Stimulated activated CD4-positive, alpha-beta T cell treated with anti-CD3 and anti-CD28 coated beads, TNF-alpha, amount 100 ng/mL, for 24 hours (primary cell): ENCODE measurements at regions not wholly inside any gene's neighbourhood (a gene's known extent, or its start where the extent isn't known, plus 50 kb on each side); places are given as distances from the start of the nearest gene placed in this dataset.
A peak's percentile ranks its signal among the peaks of the same experiment; 100 is the strongest.
"Not testable (repeated sequence)": the region's sequence is repeated elsewhere in the genome, so short reads cannot be mapped to it uniquely, and the experiment has no call there.

Experiments used
- DNase-seq, 3 experiments: peaks; one replicate each; pipeline ENCODE4 v3.0.0-alpha.2; 2020; ENCODE audit warnings: low read depth in 3 of 3

- no peak for DNase-seq
Observed at GRCh38 chr7:23938215-23938614, 228.2 kb downstream of the STK31 start.

GRCh38 chr7:23938937-23939552 lies 229.0 kb downstream of the STK31 start:
- no peak for DNase-seq

GRCh38 chr7:23939747-23940146 lies 229.7 kb downstream of the STK31 start:
- DNase-seq = not testable (repeated sequence)

- no peak for DNase-seq
Observed at GRCh38 chr7:23941551-23941950, 231.5 kb downstream of the STK31 start.

GRCh38 chr7:23942032-23942431 lies 232.0 kb downstream of the STK31 start:
- no peak for DNase-seq

- no peak for DNase-seq
Observed at GRCh38 chr7:23944131-23944530, 234.1 kb downstream of the STK31 start.

- DNase-seq = no peak
Observed at GRCh38 chr7:23945472-23945871, 235.5 kb downstream of the STK31 start.

- DNase-seq = no peak
Observed at GRCh38 chr7:23955145-23955544, 245.1 kb downstream of the STK31 start.

GRCh38 chr7:23955600-23956149 lies 245.7 kb downstream of the STK31 start:
- DNase-seq = no peak

GRCh38 chr7:23956772-23957576 lies 247.0 kb downstream of the STK31 start:
- DNase-seq = no peak

GRCh38 chr7:23959821-23960220 lies 249.8 kb downstream of the STK31 start:
- no peak for DNase-seq

- no peak for DNase-seq
Observed at GRCh38 chr7:23960361-23960760, 250.3 kb downstream of the STK31 start.

- DNase-seq = no peak
Observed at GRCh38 chr7:23963461-23964165, 253.6 kb downstream of the STK31 start.

- no peak for DNase-seq
Observed at GRCh38 chr7:23964715-23965114, 254.7 kb downstream of the STK31 start.

- DNase-seq = no peak
Observed at GRCh38 chr7:23965296-23965695, 255.3 kb downstream of the STK31 start.

GRCh38 chr7:23966941-23967340 lies 256.9 kb downstream of the STK31 start:
- no peak for DNase-seq

GRCh38 chr7:23967949-23968599 lies 258.1 kb downstream of the STK31 start:
- DNase-seq = peak in 1 of 3 experiments; percentile 9

GRCh38 chr7:23968791-23969190 lies 258.8 kb downstream of the STK31 start:
- DNase-seq = no peak

- no peak for DNase-seq
Observed at GRCh38 chr7:23969443-23969842, 259.4 kb downstream of the STK31 start.

- DNase-seq = no peak
Observed at GRCh38 chr7:23970193-23970592, 260.2 kb downstream of the STK31 start.

- DNase-seq = no peak
Observed at GRCh38 chr7:23971031-23971430, 261.0 kb downstream of the STK31 start.

- no peak for DNase-seq
Observed at GRCh38 chr7:23972057-23972456, 262.0 kb downstream of the STK31 start.
